A673 (cell line): ENCODE measurements at regions not wholly inside any gene's neighbourhood (a gene's known extent, or its start where the extent isn't known, plus 50 kb on each side); places are given as distances from the start of the nearest gene placed in this dataset.

Experiments used
- BruUV-seq: library from RNA; stranded (reverse); fragments of 400-500 nt; replicated peaks from 2 replicates; lab custom pipeline; 2021; lab: Mats Ljungman, UMichigan
- CTCF ChIA-PET: fragments of 300-600 bp; sonication (Branson Sonifier 250); formaldehyde crosslinking; loops from one replicate; lab custom pipeline; 2022; ENCODE audit warnings: antibody characterized with exemption; lab: Charles Lee
- POLR2A ChIA-PET: fragments of 300-600 bp; sonication (Branson Sonifier 250); formaldehyde crosslinking; loops from one replicate; lab custom pipeline; 2022; ENCODE audit warnings: antibody characterized with exemption; ENCODE audit not compliant: low non-redundant PET; lab: Charles Lee
- DNase-seq: peaks from one replicate; pipeline ENCODE4 v3.0.0-alpha.2; 2015; ENCODE audit warnings: low spot score
- H3K27ac ChIP-seq: fragments of 200-600 bp; sonication (generic); 2 replicates; pipeline ENCODE4 v1.5.1; 2016; ENCODE audit warnings: mixed run types, low read depth, mild to moderate bottlenecking, mixed read lengths, antibody characterized with exemption, low read length; ENCODE audit not compliant: poor library complexity, severe bottlenecking
- H3K27me3 ChIP-seq: fragments of 200-600 bp; sonication (generic); replicated peaks from 2 replicates; pipeline ENCODE4 v1.6.1; 2017; ENCODE audit warnings: mixed run types, low read depth, mild to moderate bottlenecking, mixed read lengths, antibody characterized with exemption, low read length; ENCODE audit not compliant: insufficient read depth, poor library complexity
- H3K36me3 ChIP-seq: fragments of 200-600 bp; sonication (generic); 2 replicates; pipeline ENCODE4 v1.6.1; 2016; ENCODE audit warnings: mixed run types, mild to moderate bottlenecking, mixed read lengths, antibody characterized with exemption, low read length; ENCODE audit not compliant: insufficient read depth, poor library complexity, severe bottlenecking
- H3K4me1 ChIP-seq: fragments of 200-600 bp; sonication (generic); 2 replicates; pipeline ENCODE4 v1.6.1; 2017; ENCODE audit warnings: mixed run types, mild to moderate bottlenecking, mixed read lengths, antibody characterized with exemption, low read length; ENCODE audit not compliant: insufficient read depth, poor library complexity, severe bottlenecking
- H3K4me3 ChIP-seq: fragments of 200-600 bp; sonication (generic); 2 replicates; pipeline ENCODE4 v1.5.1; 2016; ENCODE audit warnings: low read depth, mixed run types, mild to moderate bottlenecking, mixed read lengths, low read length; ENCODE audit not compliant: poor library complexity, severe bottlenecking
- H3K9me3 ChIP-seq: fragments of 200-600 bp; sonication (generic); 2 replicates; pipeline ENCODE4 v1.6.1; 2016; ENCODE audit warnings: mixed run types, low read depth, mild to moderate bottlenecking, mixed read lengths, antibody characterized with exemption, low read length; ENCODE audit not compliant: poor library complexity, severe bottlenecking
- EZH2 ChIP-seq: fragments of 200-600 bp; sonication (generic); IDR thresholded peaks from 2 replicates; pipeline ENCODE4 v1.6.1; 2017; ENCODE audit warnings: borderline replicate concordance, low read depth, mild to moderate bottlenecking, mixed read lengths, antibody characterized with exemption, low read length; ENCODE audit not compliant: poor library complexity, severe bottlenecking
- intact Hi-C: fragments of 100-400 bp; cut with micrococcal nuclease; formaldehyde crosslinking; loops from one replicate; pipeline ENCODE4 v1.10.0; 2022; ENCODE audit not compliant: unreplicated experiment
- TF ChIP-seq, protein P1 (sequence below): fragments of 300-800, 200-600 bp; sonication (generic); conservative IDR thresholded peaks from 2 replicates; pipeline ENCODE4 v1.5.1; 2017; ENCODE audit warnings: low read depth, mild to moderate bottlenecking, antibody characterized with exemption, low read length, moderate library complexity, mixed read lengths

DNA sequence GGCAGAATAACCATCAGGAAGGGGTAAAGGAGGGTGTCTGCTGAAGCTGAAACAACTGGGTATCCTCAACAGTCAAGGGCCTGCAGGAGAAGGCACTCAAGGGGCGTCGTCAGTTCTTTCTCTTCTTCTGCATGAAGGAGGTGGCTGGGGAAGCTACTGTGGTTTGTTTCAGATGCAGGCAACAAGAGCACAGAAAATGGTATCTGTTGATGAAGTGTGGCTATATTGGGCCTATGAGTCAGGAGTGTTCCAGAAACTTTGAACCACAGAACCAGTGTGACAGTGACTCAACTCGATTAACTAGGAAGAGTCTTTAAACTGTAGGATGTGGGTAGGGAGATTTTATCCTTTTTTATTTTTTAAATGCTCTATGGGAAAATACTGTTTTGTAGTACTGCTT, 686.3 kb downstream of the FGF9 start:
- ChIA-PET POLR2A (no interaction called here), CTCF (no interaction called here)
- DNase-seq: no peak
- H3K27ac ChIP-seq: no peak overlapping the region
- H3K4me3 ChIP-seq: no peak overlapping the region
- H3K9me3 ChIP-seq: peaks cover 3% of the 10 kb centered on the region
- no peaks in the 10 kb centered on the region for H3K27me3 ChIP-seq
- no peak for TF ChIP-seq EZH2
- TF ChIP-seq, protein P1, sequence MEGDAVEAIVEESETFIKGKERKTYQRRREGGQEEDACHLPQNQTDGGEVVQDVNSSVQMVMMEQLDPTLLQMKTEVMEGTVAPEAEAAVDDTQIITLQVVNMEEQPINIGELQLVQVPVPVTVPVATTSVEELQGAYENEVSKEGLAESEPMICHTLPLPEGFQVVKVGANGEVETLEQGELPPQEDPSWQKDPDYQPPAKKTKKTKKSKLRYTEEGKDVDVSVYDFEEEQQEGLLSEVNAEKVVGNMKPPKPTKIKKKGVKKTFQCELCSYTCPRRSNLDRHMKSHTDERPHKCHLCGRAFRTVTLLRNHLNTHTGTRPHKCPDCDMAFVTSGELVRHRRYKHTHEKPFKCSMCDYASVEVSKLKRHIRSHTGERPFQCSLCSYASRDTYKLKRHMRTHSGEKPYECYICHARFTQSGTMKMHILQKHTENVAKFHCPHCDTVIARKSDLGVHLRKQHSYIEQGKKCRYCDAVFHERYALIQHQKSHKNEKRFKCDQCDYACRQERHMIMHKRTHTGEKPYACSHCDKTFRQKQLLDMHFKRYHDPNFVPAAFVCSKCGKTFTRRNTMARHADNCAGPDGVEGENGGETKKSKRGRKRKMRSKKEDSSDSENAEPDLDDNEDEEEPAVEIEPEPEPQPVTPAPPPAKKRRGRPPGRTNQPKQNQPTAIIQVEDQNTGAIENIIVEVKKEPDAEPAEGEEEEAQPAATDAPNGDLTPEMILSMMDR: no peak
- no peaks in the 10 kb centered on the region for H3K36me3 ChIP-seq
- no TSS peak for BruUV-seq
- H3K4me1 ChIP-seq: no peaks in the 10 kb centered on the region
- intact Hi-C loops: no loop called here

DNA sequence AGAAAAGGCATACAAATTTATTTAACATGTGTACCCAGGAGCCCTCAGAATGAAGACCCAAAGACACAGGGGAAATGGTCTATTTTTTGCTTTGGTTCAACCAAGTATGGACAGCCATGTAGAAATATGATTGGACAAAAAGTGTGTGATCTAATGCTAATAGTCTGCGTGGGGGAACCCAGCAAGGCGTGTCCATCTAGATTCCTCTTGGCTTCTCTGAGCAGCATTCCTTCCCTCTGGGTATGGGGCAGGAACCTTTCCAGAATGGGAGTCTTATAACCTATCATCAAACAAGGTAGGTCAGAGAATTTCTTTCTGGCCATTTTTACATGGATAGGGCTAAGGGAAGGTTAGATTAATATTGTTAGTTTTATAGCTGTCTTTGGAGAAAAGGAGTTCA, 698.2 kb downstream of the FGF9 start:
- Histone ChIP-seq H3K36me3 (no peaks in the 10 kb centered on the region), H3K4me1 (no peaks in the 10 kb centered on the region), H3K27ac (no peak overlapping the region), H3K4me3 (no peak overlapping the region), H3K27me3 (no peaks in the 10 kb centered on the region), H3K9me3 (peaks cover 26% of the 10 kb centered on the region)
- no peak for DNase-seq
- CTCF ChIA-PET: no interaction called here
- POLR2A ChIA-PET: no interaction called here
- no TSS peak for BruUV-seq
- intact Hi-C loops: no loop called here
- TF ChIP-seq, protein P1: no peak
- TF ChIP-seq EZH2: no peak

- POLR2A ChIA-PET: no interaction called here
These were observed 699.0 kb downstream of the FGF9 start for GRCh38 chr13:22369840-22370239.

More at GRCh38 chr13:22369840-22370239, 699.0 kb downstream of the FGF9 start:
- no TSS peak for BruUV-seq
- Histone ChIP-seq H3K36me3 (no peaks in the 10 kb centered on the region), H3K27ac (no peak overlapping the region), H3K4me1 (no peaks in the 10 kb centered on the region), H3K4me3 (no peak overlapping the region), H3K27me3 (no peaks in the 10 kb centered on the region), H3K9me3 (peaks cover 25% of the 10 kb centered on the region)
- intact Hi-C loops: no loop called here
- no peak for TF ChIP-seq EZH2
- TF ChIP-seq, protein P1: no peak
- CTCF ChIA-PET: no interaction called here
- DNase-seq: no peak
